HG02885 (cell line): ENCODE measurements at regions not wholly inside any gene's neighbourhood (a gene's known extent, or its start where the extent isn't known, plus 50 kb on each side); places are given as distances from the start of the nearest gene placed in this dataset.
"Not testable (repeated sequence)": the region's sequence is repeated elsewhere in the genome, so short reads cannot be mapped to it uniquely, and the experiment has no call there.

Experiments used
- ATAC-seq: cut with Tn5 transposase; IDR thresholded peaks from one replicate; pipeline ENCODE4 v1.9.1; 2021; ENCODE audit warnings: mild to moderate bottlenecking; ENCODE audit not compliant: unreplicated experiment, poor library complexity

DNA sequence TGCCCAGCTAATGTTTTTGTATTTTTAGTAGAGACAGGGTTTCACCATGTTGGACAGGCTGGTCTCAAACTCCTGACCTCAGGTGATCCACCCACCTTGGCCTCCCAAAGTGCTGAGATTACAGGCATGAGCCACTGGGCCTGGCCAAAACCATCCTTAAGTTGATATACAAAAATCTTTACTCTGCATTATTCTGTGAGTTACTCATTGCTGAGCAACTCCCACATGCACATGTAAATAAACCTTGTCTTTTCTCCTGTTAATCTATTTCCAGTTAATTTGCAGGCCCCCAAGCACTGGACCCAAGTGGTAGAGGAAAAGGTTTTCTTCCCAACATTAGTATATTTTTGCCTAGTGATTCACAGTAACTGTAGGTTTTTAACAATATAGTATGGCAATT, 242.8 kb downstream of the KLF5 start:
- not testable (repeated sequence) for ATAC-seq

DNA sequence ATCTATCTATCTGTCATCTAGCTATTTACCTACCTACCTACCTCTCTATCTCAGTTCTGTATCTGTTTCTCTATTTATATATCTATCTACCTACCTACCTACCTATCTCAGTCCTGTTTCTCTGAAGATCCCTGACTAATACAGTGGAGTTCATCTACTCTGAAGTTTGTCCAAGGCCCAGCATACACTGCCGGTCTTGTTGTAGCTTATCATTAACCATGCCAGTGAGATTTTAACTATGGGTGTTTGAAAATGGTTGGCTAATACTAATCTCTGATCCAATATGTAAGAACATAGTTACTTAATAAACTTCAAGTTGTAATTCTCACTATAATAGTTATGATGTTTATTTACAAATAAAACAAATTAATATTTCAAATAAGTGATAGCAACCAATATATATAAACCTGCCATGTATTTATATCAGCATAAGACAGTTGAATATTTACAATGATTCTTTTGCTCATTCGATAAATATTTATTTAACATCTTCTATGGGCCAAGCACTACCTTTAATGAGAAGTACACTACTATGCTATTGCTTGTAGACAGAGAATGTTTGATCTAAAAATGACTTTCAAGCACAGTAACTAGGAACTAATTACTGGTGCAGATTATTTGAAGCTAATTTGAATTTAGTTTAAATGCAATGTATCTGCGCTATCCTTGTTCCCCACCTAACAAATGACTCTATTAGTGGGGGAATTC, 242.1 kb downstream of the KLF5 start:
- no peak for ATAC-seq

GRCh38 chr13:73299787-73300186, 241.0 kb downstream of the KLF5 start:
- no peak for ATAC-seq

- ATAC-seq = no peak
Observed at GRCh38 chr13:73293913-73294523, 235.2 kb downstream of the KLF5 start.

DNA sequence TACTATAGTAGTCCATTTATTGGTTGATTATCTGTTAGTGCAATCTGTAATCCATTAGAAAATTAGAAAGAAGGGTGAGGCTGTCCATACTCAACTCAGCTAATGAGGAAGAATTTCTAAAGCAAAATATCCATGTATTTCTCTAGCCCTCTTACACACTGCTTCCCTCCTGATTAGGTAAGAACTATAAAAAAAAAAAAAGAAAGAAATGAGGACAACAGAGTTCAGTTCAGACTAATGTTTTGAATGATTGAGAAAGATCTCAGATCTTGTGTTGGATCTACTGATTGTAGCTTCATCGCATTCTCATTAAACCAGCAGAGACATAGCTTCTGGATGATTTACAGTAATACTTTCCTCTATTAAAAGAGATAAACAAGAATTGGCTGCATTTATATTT, 233.3 kb downstream of the KLF5 start:
- no peak for ATAC-seq

GRCh38 chr13:73290844-73291243, 232.0 kb downstream of the KLF5 start:
- no peak for ATAC-seq

- ATAC-seq = no peak
Observed at GRCh38 chr13:73288596-73288995, 229.8 kb downstream of the KLF5 start.

GRCh38 chr13:73287831-73288230, 229.0 kb downstream of the KLF5 start:
- ATAC-seq = no peak

DNA sequence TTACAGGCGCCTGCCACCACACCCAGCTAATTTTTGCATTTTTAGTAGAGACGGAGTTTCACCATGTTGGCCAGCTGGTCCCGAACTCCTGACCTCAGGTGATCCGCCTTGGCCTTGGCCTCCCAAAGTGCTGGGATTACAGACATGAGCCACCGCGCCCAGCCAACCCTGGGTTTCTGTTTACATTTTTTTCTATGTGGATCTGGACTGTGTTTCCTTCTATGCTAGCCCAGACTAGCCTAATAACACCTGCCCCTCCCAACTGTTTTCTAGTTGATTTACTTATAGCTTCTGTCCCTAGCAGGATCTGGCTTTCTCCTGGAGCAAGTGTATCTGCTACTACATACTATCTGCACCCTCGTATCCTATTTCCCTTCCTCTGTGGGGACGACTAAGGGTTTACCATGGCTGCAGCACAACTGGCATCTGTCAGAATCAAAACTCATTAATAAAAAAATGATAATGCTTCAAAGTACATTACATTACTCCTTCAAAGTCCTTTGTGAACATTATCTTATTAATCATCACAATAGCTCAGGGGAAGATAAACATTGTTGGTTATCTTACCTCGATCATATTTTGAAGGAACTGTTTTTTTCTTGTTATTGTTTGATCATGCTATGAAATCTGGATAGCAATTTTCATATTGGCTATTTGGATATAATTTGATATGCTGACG, 228.3 kb downstream of the KLF5 start:
- ATAC-seq = no peak

- ATAC-seq = no peak
Observed at GRCh38 chr13:73286177-73286576, 227.4 kb downstream of the KLF5 start.

GRCh38 chr13:73284081-73284874, 225.5 kb downstream of the KLF5 start:
- no peak for ATAC-seq

DNA sequence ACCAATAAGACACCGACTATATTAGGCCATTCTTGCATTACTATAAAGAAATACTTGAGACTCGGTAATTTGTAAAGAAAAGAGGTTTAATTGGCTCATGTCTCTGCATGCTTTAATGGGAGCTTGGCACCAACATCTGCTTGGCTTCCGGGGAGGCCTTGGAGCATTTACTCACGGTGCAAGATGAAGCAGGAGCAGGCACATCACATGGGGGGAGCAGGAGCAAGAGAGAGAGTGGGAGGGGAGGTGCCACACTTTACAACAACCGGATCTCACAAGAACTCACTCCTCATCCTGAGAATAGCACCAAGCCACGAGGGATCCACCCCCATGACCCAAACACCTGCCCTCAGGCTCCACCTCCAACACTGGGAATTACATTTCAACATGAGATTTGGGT, 224.8 kb downstream of the KLF5 start:
- no peak for ATAC-seq

- ATAC-seq = no peak
Observed at GRCh38 chr13:73281746-73282145, 222.9 kb downstream of the KLF5 start.

GRCh38 chr13:73278186-73278585, 219.4 kb downstream of the KLF5 start:
- peak; percentile 65 for ATAC-seq

DNA sequence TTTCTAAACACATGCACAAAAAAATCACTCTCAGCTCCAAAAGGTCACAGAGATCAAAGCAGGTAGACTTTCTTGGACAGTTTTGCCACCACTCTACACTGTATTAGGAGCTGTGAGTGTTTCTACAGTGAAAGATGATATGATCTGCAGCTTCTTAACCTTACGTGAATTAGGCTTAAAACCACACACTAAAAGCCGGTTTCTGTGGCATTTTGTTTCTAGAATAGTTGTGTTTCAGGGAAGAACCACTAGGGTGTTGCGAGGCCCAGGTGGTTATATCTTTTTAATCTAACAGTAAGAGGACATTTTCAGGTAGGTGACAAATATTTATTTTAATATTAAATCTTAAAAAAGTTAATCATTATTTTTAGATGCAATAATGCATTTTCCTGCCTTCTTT, 216.4 kb downstream of the KLF5 start:
- ATAC-seq = peak; percentile 48

DNA sequence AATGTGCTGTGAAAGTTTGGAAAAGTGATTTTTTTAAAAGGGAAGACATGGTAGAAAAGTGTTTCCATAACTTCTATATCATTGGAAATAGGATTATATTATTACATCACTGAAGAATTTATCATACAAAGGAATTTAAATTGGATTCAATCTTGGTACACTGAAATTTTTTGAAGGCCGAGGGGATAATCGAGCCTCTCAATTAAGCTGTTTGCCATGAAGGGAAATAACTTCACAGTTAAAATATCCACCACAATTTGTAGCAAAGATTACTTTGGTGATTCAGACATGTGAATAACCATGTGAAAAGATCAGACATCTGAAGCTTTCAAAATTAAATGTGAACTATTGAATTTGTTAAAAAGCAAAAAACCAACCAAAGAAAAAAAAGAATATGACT, 215.3 kb downstream of the KLF5 start:
- ATAC-seq = no peak

GRCh38 chr13:73273745-73274144, 214.9 kb downstream of the KLF5 start:
- ATAC-seq = no peak

DNA sequence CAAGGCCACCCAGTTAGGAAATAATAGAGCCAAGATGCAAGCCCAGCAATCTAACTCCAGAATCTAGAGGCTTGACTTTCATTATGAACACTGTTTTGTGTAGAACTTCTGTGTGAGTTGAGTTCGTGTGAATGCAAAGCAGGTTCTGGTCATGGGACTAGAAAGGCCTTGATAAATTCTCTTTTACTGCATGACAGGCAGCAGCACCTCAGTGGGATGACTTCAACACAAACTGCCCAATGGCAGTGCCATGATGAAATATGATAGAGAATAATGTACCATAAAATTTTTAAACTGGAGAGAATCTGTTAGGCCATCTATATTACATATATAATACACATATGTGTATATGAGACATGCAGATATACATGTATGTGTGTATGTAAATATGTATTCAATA, 214.5 kb downstream of the KLF5 start:
- ATAC-seq = no peak

GRCh38 chr13:73272831-73273230, 214.0 kb downstream of the KLF5 start:
- no peak for ATAC-seq

GRCh38 chr13:73268306-73268705, 209.5 kb downstream of the KLF5 start:
- ATAC-seq = no peak

GRCh38 chr13:73266640-73267180, 207.9 kb downstream of the KLF5 start:
- no peak for ATAC-seq
